Upper lobe of right lung (tissue), 1 donor: ENCODE measurements at regions not wholly inside any gene's neighbourhood (a gene's known extent, or its start where the extent isn't known, plus 50 kb on each side); places are given as distances from the start of the nearest gene placed in this dataset.

Experiments used
- ATAC-seq: fragments of 200-7000 bp; cut with Tn5 transposase; one replicate; pipeline ENCODE4 v1.9.1; 2020; ENCODE audit warnings: mild to moderate bottlenecking, moderate library complexity
- DNase-seq: peaks from one replicate; pipeline ENCODE4 v3.0.0-alpha.2; 2020
- H3K27ac ChIP-seq: fragments of 200-600 bp; one replicate; pipeline ENCODE4 v1.8.0; 2022
- H3K27me3 ChIP-seq: fragments of 200-600 bp; one replicate; pipeline ENCODE4 v1.8.0; 2022; ENCODE audit warnings: mild to moderate bottlenecking
- H3K36me3 ChIP-seq: fragments of 200-600 bp; one replicate; pipeline ENCODE4 v1.8.0; 2022
- H3K4me1 ChIP-seq: fragments of 200-600 bp; one replicate; pipeline ENCODE4 v1.8.0; 2022
- H3K4me3 ChIP-seq: fragments of 200-600 bp; one replicate; pipeline ENCODE4 v1.8.0; 2022; ENCODE audit warnings: mild to moderate bottlenecking
- H3K9me3 ChIP-seq: fragments of 200-600 bp; one replicate; pipeline ENCODE4 v1.8.0; 2022
- intact Hi-C: fragments of 100-400 bp; cut with DNase I; formaldehyde crosslinking; loops from one replicate; pipeline ENCODE4 v1.11.0; 2022
- TF ChIP-seq, protein P1 (sequence below): fragments of 200-600 bp; IDR thresholded peaks from one replicate; pipeline ENCODE4 v1.8.0; 2022; ENCODE audit warnings: antibody characterized with exemption
- donor health status: DM: no; HTN: yes; CAD: no; lungs with severe emphysema.

DNA sequence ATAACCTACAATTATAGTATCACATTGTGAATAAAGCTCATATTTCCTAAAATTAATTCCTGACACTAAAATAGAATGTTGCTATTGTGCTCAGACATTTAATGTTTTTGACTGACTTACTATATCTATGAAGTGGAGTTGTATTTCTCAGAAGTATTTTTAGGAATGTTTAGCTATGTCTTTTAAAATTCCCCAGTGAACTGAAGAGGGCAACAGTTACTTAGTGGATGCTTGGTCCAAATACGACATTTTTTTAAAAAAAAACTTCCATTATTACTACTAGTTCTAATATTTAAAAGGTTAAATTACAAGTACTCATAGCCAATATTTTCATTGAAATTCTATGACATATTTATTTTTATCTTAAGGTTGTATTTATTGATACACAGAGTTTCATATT lies 460.2 kb downstream of the COL12A1 start:
- intact Hi-C loops = no loop called here
- H3K4me1 ChIP-seq = no peaks in the 10 kb centered on the region
- no peaks in the 10 kb centered on the region for H3K27me3 ChIP-seq
- TF ChIP-seq, protein P1, sequence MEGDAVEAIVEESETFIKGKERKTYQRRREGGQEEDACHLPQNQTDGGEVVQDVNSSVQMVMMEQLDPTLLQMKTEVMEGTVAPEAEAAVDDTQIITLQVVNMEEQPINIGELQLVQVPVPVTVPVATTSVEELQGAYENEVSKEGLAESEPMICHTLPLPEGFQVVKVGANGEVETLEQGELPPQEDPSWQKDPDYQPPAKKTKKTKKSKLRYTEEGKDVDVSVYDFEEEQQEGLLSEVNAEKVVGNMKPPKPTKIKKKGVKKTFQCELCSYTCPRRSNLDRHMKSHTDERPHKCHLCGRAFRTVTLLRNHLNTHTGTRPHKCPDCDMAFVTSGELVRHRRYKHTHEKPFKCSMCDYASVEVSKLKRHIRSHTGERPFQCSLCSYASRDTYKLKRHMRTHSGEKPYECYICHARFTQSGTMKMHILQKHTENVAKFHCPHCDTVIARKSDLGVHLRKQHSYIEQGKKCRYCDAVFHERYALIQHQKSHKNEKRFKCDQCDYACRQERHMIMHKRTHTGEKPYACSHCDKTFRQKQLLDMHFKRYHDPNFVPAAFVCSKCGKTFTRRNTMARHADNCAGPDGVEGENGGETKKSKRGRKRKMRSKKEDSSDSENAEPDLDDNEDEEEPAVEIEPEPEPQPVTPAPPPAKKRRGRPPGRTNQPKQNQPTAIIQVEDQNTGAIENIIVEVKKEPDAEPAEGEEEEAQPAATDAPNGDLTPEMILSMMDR = no peak
- H3K27ac ChIP-seq = no peak overlapping the region
- no peaks in the 10 kb centered on the region for H3K36me3 ChIP-seq
- ATAC-seq (no peak), DNase-seq (no peak)
- H3K4me3 ChIP-seq = no peak overlapping the region
- no peaks in the 10 kb centered on the region for H3K9me3 ChIP-seq

GRCh38 chr6:74742793-74743508 lies 462.9 kb downstream of the COL12A1 start:
- H3K36me3 ChIP-seq = no peaks in the 10 kb centered on the region
- TF ChIP-seq, protein P1 = no peak
- ATAC-seq = no peak
- no peaks in the 10 kb centered on the region for H3K27me3 ChIP-seq
- H3K9me3 ChIP-seq = no peaks in the 10 kb centered on the region
- no peak overlapping the region for H3K4me3 ChIP-seq
- no peak for DNase-seq
- intact Hi-C loops = no loop called here
- H3K4me1 ChIP-seq = no peaks in the 10 kb centered on the region
- no peak overlapping the region for H3K27ac ChIP-seq

GRCh38 chr6:74741646-74742045 lies 464.2 kb downstream of the COL12A1 start:
- no peak overlapping the region for H3K27ac ChIP-seq
- H3K36me3 ChIP-seq = no peaks in the 10 kb centered on the region
- DNase-seq (no peak), ATAC-seq (no peak)
- no peaks in the 10 kb centered on the region for H3K27me3 ChIP-seq
- H3K4me1 ChIP-seq = no peaks in the 10 kb centered on the region
- TF ChIP-seq, protein P1 = no peak
- intact Hi-C loops = no loop called here
- H3K9me3 ChIP-seq = no peaks in the 10 kb centered on the region
- H3K4me3 ChIP-seq = no peak overlapping the region

- ATAC-seq (no peak), DNase-seq (no peak)
- Histone ChIP-seq H3K9me3 (no peaks in the 10 kb centered on the region), H3K36me3 (no peaks in the 10 kb centered on the region), H3K27ac (no peak overlapping the region), H3K4me1 (no peaks in the 10 kb centered on the region), H3K27me3 (no peaks in the 10 kb centered on the region), H3K4me3 (no peak overlapping the region)
- TF ChIP-seq, protein P1 = no peak
- intact Hi-C loops = no loop called here
Measured at GRCh38 chr6:74735304-74735703, 470.5 kb downstream of the COL12A1 start.

GRCh38 chr6:74734901-74735300 lies 471.0 kb downstream of the COL12A1 start:
- DNase-seq (no peak), ATAC-seq (no peak)
- intact Hi-C loops = no loop called here
- H3K9me3 ChIP-seq = no peaks in the 10 kb centered on the region
- no peak overlapping the region for H3K4me3 ChIP-seq
- TF ChIP-seq, protein P1 = no peak
- H3K36me3 ChIP-seq = no peaks in the 10 kb centered on the region
- no peaks in the 10 kb centered on the region for H3K4me1 ChIP-seq
- H3K27ac ChIP-seq = no peak overlapping the region
- H3K27me3 ChIP-seq = no peaks in the 10 kb centered on the region
